Epidermal melanocyte (primary cell): ENCODE measurements at regions not wholly inside any gene's neighbourhood (a gene's known extent, or its start where the extent isn't known, plus 50 kb on each side); places are given as distances from the start of the nearest gene placed in this dataset.
"Not testable (repeated sequence)": the region's sequence is repeated elsewhere in the genome, so short reads cannot be mapped to it uniquely, and the experiment has no call there.

Source experiments
- DNase-seq: peaks from one replicate; pipeline ENCODE4 v3.0.0; 2011; ENCODE audit warnings: low spot score; ENCODE audit not compliant: insufficient read length

- DNase-seq: not testable (repeated sequence)
Measured at GRCh38 chr15:101876031-101876430, 64.0 kb downstream of the OR4F15 start.

- not testable (repeated sequence) for DNase-seq
Measured at GRCh38 chr15:101877649-101878048, 65.6 kb downstream of the OR4F15 start.

GRCh38 chr15:101912349-101913287 lies 100.6 kb downstream of the OR4F15 start:
- DNase-seq: not testable (repeated sequence)

- not testable (repeated sequence) for DNase-seq
Measured at GRCh38 chr15:101924554-101924953, 112.6 kb downstream of the OR4F15 start.

GRCh38 chr15:101934506-101934905 lies 122.5 kb downstream of the OR4F15 start:
- not testable (repeated sequence) for DNase-seq

- DNase-seq: not testable (repeated sequence)
Measured at GRCh38 chr15:101937362-101937761, 125.4 kb downstream of the OR4F15 start.

- DNase-seq: not testable (repeated sequence)
Measured at GRCh38 chr15:101938555-101938954, 126.6 kb downstream of the OR4F15 start.

GRCh38 chr15:101945896-101946295 lies 133.9 kb downstream of the OR4F15 start:
- not testable (repeated sequence) for DNase-seq

- DNase-seq: not testable (repeated sequence)
Measured at GRCh38 chr15:101948491-101949010, 136.5 kb downstream of the OR4F15 start.

- DNase-seq: not testable (repeated sequence)
Measured at GRCh38 chr15:101949380-101950065, 137.5 kb downstream of the OR4F15 start.

GRCh38 chr15:101953993-101954392 lies 142.0 kb downstream of the OR4F15 start:
- DNase-seq: not testable (repeated sequence)

- DNase-seq: not testable (repeated sequence)
Measured at GRCh38 chr15:101955840-101956239, 143.8 kb downstream of the OR4F15 start.

GRCh38 chr15:101958656-101959055 lies 146.7 kb downstream of the OR4F15 start:
- not testable (repeated sequence) for DNase-seq

GRCh38 chr15:101961263-101961662 lies 149.3 kb downstream of the OR4F15 start:
- not testable (repeated sequence) for DNase-seq

- not testable (repeated sequence) for DNase-seq
Measured at GRCh38 chr15:101961765-101962164, 149.8 kb downstream of the OR4F15 start.

- not testable (repeated sequence) for DNase-seq
Measured at GRCh38 chr15:101963687-101964086, 151.7 kb downstream of the OR4F15 start.

GRCh38 chr15:101965353-101965752 lies 153.4 kb downstream of the OR4F15 start:
- DNase-seq: not testable (repeated sequence)

GRCh38 chr15:101965860-101966259 lies 153.9 kb downstream of the OR4F15 start:
- DNase-seq: not testable (repeated sequence)

- DNase-seq: not testable (repeated sequence)
Measured at GRCh38 chr15:101967364-101967763, 155.4 kb downstream of the OR4F15 start.

GRCh38 chr15:101970605-101971004 lies 158.6 kb downstream of the OR4F15 start:
- DNase-seq: not testable (repeated sequence)

- not testable (repeated sequence) for DNase-seq
Measured at GRCh38 chr15:101977281-101977680, 165.3 kb downstream of the OR4F15 start.
